GM23338 (cell line): ENCODE measurements at regions not wholly inside any gene's neighbourhood (a gene's known extent, or its start where the extent isn't known, plus 50 kb on each side); places are given as distances from the start of the nearest gene placed in this dataset.

Source experiments
- ATAC-seq: fragments of 200-7000 bp; cut with Tn5 transposase; 3 replicates; pipeline ENCODE4 v1.9.1; 2020
- DNase-seq: peaks from one replicate; pipeline ENCODE4 v3.0.0-alpha.2; 2015; ENCODE audit warnings: low spot score
- H2AFZ ChIP-seq: fragments of 200-600 bp; sonication (generic); 2 replicates; pipeline ENCODE4 v1.8.0; 2016; ENCODE audit warnings: antibody characterized with exemption, mild to moderate bottlenecking, moderate library complexity
- H3F3A ChIP-seq: fragments of 200-600 bp; sonication (generic); replicated peaks from 2 replicates; pipeline ENCODE4 v1.8.0; 2017; ENCODE audit warnings: antibody characterized with exemption, mixed run types, low read depth
- H3K27ac ChIP-seq: fragments of 200-600 bp; sonication (generic); 2 replicates; pipeline ENCODE4 v1.6.1; 2016; ENCODE audit warnings: low read depth
- H3K27me3 ChIP-seq: fragments of 200-600 bp; sonication (generic); 2 replicates; pipeline ENCODE4 v1.8.0; 2016; ENCODE audit warnings: mild to moderate bottlenecking, mixed run types, moderate library complexity; ENCODE audit not compliant: insufficient read depth
- H3K36me3 ChIP-seq: fragments of 200-600 bp; sonication (generic); 2 replicates; pipeline ENCODE4 v1.8.0; 2016; ENCODE audit warnings: mild to moderate bottlenecking; ENCODE audit not compliant: insufficient read depth
- H3K4me1 ChIP-seq: fragments of 200-600 bp; sonication (generic); 2 replicates; pipeline ENCODE4 v1.8.0; 2016; ENCODE audit warnings: mild to moderate bottlenecking, moderate library complexity; ENCODE audit not compliant: insufficient read depth
- H3K4me2 ChIP-seq: fragments of 200-600 bp; sonication (generic); 2 replicates; pipeline ENCODE4 v1.7.1; 2017; ENCODE audit warnings: mixed run types
- H3K4me3 ChIP-seq: fragments of 200-600 bp; sonication (generic); 2 replicates; pipeline ENCODE4 v1.6.1; 2016; ENCODE audit warnings: mixed run types
- H3K79me2 ChIP-seq: fragments of 200-600 bp; sonication (generic); replicated peaks from 2 replicates; pipeline ENCODE4 v1.8.0; 2017; ENCODE audit warnings: mild to moderate bottlenecking; ENCODE audit not compliant: insufficient read depth
- H3K9me2 ChIP-seq: fragments of 200-600 bp; sonication (generic); 2 replicates; pipeline ENCODE4 v1.8.0; 2017; ENCODE audit not compliant: insufficient read depth
- H4K20me1 ChIP-seq: fragments of 200-600 bp; sonication (generic); replicated peaks from 2 replicates; pipeline ENCODE4 v1.8.0; 2017; ENCODE audit warnings: mild to moderate bottlenecking; ENCODE audit not compliant: insufficient read depth
- H3K27ac Mint-ChIP-seq: 2 replicates; pipeline ENCODE4 v1.8.0; 2020; ENCODE audit warnings: inconsistent platforms, mild to moderate bottlenecking, moderate library complexity, mixed read lengths
- H3K27me3 Mint-ChIP-seq: 3 replicates; pipeline ENCODE4 v1.8.0; 2022; ENCODE audit warnings: low read depth, mild to moderate bottlenecking, moderate library complexity, mixed read lengths, inconsistent platforms; ENCODE audit not compliant: insufficient read depth, poor library complexity
- H3K36me3 Mint-ChIP-seq: 3 replicates; pipeline ENCODE4 v1.8.0; 2021; ENCODE audit warnings: low read depth, mild to moderate bottlenecking, inconsistent platforms, moderate library complexity, mixed read lengths
- H3K4me1 Mint-ChIP-seq: 3 replicates; pipeline ENCODE4 v1.8.0; 2020; ENCODE audit warnings: mild to moderate bottlenecking, inconsistent platforms, mixed read lengths
- H3K4me3 Mint-ChIP-seq: 3 replicates; pipeline ENCODE4 v1.8.0; 2021; ENCODE audit warnings: moderate library complexity, mild to moderate bottlenecking, inconsistent platforms, mixed read lengths
- H3K9me3 Mint-ChIP-seq: 3 replicates; pipeline ENCODE4 v1.8.0; 2020; ENCODE audit warnings: moderate library complexity, mild to moderate bottlenecking, inconsistent platforms, mixed read lengths
- STAT1 ChIP-seq: IDR thresholded peaks from one replicate; pipeline ENCODE4 v1.6.1; 2016; ENCODE audit warnings: antibody characterized with exemption; ENCODE audit not compliant: unreplicated experiment
- TF ChIP-seq, protein P1 (sequence below): fragments of 250-450 bp; sonication (Bioruptor Pico); IDR thresholded peaks from 2 replicates; pipeline ENCODE4 v1.5.0; 2020; ENCODE audit warnings: mild to moderate bottlenecking, moderate library complexity
- TF ChIP-seq, protein P2 (sequence below), 2 experiments: fragments of 200-600 bp in 1 of 2; sonication (generic) in 1 of 2; conservative IDR thresholded peaks; 2 replicates each; pipeline versions ENCODE4 v1.5.1 to v1.6.1; 2016 to 2017; ENCODE audit warnings: antibody characterized with exemption in 2 of 2, low read depth in 2 of 2, mild to moderate bottlenecking in 2 of 2, moderate library complexity in 1 of 2
- TF ChIP-seq, protein P3 (sequence below): IDR thresholded peaks from one replicate; pipeline ENCODE4 v1.6.1; 2018; ENCODE audit warnings: antibody characterized with exemption; ENCODE audit not compliant: unreplicated experiment

DNA sequence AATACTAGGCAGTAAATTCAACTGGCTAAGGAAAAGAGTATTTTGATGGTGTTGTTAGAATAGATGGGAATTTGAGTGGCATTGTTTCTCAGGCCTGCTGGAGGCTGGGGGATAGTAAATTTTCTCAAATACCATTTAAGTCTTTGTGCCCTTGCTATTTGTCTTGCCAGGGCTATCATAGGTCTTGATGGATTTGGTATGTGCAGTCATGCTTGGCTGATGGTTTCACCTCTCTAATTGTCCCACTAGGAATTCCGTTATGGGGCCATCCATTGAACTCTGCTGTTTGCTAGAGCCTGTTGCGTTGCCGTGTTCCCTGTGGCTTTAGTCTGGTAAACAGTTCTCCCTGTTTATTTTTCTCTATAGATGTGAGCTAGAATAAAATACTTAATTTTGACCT, 438.1 kb upstream of the FAM98A start (continued):
- TF ChIP-seq, protein P1, sequence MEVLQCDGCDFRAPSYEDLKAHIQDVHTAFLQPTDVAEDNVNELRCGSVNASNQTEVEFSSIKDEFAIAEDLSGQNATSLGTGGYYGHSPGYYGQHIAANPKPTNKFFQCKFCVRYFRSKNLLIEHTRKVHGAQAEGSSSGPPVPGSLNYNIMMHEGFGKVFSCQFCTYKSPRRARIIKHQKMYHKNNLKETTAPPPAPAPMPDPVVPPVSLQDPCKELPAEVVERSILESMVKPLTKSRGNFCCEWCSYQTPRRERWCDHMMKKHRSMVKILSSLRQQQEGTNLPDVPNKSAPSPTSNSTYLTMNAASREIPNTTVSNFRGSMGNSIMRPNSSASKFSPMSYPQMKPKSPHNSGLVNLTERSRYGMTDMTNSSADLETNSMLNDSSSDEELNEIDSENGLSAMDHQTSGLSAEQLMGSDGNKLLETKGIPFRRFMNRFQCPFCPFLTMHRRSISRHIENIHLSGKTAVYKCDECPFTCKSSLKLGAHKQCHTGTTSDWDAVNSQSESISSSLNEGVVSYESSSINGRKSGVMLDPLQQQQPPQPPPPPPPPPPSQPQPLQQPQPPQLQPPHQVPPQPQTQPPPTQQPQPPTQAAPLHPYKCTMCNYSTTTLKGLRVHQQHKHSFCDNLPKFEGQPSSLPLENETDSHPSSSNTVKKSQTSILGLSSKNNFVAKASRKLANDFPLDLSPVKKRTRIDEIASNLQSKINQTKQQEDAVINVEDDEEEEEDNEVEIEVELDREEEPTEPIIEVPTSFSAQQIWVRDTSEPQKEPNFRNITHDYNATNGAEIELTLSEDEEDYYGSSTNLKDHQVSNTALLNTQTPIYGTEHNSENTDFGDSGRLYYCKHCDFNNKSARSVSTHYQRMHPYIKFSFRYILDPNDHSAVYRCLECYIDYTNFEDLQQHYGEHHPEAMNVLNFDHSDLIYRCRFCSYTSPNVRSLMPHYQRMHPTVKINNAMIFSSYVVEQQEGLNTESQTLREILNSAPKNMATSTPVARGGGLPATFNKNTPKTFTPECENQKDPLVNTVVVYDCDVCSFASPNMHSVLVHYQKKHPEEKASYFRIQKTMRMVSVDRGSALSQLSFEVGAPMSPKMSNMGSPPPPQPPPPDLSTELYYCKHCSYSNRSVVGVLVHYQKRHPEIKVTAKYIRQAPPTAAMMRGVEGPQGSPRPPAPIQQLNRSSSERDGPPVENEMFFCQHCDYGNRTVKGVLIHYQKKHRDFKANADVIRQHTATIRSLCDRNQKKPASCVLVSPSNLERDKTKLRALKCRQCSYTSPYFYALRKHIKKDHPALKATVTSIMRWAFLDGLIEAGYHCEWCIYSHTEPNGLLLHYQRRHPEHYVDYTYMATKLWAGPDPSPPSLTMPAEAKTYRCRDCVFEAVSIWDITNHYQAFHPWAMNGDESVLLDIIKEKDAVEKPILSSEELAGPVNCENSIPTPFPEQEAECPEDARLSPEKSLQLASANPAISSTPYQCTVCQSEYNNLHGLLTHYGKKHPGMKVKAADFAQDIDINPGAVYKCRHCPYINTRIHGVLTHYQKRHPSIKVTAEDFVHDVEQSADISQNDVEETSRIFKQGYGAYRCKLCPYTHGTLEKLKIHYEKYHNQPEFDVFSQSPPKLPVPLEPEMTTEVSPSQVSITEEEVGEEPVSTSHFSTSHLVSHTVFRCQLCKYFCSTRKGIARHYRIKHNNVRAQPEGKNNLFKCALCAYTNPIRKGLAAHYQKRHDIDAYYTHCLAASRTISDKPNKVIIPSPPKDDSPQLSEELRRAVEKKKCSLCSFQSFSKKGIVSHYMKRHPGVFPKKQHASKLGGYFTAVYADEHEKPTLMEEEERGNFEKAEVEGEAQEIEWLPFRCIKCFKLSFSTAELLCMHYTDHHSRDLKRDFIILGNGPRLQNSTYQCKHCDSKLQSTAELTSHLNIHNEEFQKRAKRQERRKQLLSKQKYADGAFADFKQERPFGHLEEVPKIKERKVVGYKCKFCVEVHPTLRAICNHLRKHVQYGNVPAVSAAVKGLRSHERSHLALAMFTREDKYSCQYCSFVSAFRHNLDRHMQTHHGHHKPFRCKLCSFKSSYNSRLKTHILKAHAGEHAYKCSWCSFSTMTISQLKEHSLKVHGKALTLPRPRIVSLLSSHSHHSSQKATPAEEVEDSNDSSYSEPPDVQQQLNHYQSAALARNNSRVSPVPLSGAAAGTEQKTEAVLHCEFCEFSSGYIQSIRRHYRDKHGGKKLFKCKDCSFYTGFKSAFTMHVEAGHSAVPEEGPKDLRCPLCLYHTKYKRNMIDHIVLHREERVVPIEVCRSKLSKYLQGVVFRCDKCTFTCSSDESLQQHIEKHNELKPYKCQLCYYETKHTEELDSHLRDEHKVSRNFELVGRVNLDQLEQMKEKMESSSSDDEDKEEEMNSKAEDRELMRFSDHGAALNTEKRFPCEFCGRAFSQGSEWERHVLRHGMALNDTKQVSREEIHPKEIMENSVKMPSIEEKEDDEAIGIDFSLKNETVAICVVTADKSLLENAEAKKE (CRISPR knock-in tag), result no peak
- TF ChIP-seq STAT1, result no peak

DNA sequence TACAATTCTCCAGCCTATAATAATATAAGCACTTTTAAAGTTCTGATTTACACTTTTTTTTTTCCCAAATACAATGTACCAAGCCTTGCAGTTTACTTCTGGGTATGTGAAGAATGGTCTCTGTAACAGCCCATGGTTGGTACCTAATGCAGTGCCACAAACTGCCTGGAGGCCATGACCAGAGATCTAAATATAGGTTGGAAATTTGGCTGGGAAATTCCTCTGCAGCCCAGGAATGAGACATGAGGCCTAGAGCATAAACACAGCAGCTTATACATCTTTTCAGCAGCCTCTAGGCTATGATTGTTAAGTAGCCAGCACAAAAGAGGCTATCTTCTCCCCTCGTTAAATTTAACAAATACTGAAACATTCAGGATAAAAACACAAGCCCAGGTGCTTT, 432.0 kb upstream of the FAM98A start:
- ATAC-seq (no peak), DNase-seq (no peak)
- TF ChIP-seq, protein P2, sequence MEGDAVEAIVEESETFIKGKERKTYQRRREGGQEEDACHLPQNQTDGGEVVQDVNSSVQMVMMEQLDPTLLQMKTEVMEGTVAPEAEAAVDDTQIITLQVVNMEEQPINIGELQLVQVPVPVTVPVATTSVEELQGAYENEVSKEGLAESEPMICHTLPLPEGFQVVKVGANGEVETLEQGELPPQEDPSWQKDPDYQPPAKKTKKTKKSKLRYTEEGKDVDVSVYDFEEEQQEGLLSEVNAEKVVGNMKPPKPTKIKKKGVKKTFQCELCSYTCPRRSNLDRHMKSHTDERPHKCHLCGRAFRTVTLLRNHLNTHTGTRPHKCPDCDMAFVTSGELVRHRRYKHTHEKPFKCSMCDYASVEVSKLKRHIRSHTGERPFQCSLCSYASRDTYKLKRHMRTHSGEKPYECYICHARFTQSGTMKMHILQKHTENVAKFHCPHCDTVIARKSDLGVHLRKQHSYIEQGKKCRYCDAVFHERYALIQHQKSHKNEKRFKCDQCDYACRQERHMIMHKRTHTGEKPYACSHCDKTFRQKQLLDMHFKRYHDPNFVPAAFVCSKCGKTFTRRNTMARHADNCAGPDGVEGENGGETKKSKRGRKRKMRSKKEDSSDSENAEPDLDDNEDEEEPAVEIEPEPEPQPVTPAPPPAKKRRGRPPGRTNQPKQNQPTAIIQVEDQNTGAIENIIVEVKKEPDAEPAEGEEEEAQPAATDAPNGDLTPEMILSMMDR (conservative IDR thresholded peaks at IDR 0.05; ENCODE audit: low read depth in 2 of 2), result no peak
- TF ChIP-seq, protein P3, sequence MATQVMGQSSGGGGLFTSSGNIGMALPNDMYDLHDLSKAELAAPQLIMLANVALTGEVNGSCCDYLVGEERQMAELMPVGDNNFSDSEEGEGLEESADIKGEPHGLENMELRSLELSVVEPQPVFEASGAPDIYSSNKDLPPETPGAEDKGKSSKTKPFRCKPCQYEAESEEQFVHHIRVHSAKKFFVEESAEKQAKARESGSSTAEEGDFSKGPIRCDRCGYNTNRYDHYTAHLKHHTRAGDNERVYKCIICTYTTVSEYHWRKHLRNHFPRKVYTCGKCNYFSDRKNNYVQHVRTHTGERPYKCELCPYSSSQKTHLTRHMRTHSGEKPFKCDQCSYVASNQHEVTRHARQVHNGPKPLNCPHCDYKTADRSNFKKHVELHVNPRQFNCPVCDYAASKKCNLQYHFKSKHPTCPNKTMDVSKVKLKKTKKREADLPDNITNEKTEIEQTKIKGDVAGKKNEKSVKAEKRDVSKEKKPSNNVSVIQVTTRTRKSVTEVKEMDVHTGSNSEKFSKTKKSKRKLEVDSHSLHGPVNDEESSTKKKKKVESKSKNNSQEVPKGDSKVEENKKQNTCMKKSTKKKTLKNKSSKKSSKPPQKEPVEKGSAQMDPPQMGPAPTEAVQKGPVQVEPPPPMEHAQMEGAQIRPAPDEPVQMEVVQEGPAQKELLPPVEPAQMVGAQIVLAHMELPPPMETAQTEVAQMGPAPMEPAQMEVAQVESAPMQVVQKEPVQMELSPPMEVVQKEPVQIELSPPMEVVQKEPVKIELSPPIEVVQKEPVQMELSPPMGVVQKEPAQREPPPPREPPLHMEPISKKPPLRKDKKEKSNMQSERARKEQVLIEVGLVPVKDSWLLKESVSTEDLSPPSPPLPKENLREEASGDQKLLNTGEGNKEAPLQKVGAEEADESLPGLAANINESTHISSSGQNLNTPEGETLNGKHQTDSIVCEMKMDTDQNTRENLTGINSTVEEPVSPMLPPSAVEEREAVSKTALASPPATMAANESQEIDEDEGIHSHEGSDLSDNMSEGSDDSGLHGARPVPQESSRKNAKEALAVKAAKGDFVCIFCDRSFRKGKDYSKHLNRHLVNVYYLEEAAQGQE, result no peak
- no peak for TF ChIP-seq STAT1
- Histone ChIP-seq H3K4me3 (no peak overlapping the region), H3K4me1 (no peaks in the 10 kb centered on the region), H4K20me1 (no peaks in the 10 kb centered on the region), H3K36me3 (no peaks in the 10 kb centered on the region), H2AFZ (no peak overlapping the region), H3K9me2 (peaks cover 16% of the 10 kb centered on the region), H3F3A (no peaks in the 10 kb centered on the region), H3K27me3 (no peaks in the 10 kb centered on the region), H3K79me2 (no peaks in the 10 kb centered on the region), H3K4me2 (no peak overlapping the region), H3K27ac (no peak overlapping the region)
- Mint-ChIP-seq H3K36me3 (no peaks in the 10 kb centered on the region), H3K27me3 (no peaks in the 10 kb centered on the region), H3K27ac (no peak overlapping the region), H3K4me1 (no peaks in the 10 kb centered on the region), H3K9me3 (no peaks in the 10 kb centered on the region), H3K4me3 (no peak overlapping the region)
